ENCODE measurements at regions not wholly inside any gene's neighbourhood (a gene's known extent, or its start where the extent isn't known, plus 50 kb on each side); places are given as distances from the start of the nearest gene placed in this dataset.
"Not testable (repeated sequence)": the region's sequence is repeated elsewhere in the genome, so short reads cannot be mapped to it uniquely, and the experiment has no call there.

DNA sequence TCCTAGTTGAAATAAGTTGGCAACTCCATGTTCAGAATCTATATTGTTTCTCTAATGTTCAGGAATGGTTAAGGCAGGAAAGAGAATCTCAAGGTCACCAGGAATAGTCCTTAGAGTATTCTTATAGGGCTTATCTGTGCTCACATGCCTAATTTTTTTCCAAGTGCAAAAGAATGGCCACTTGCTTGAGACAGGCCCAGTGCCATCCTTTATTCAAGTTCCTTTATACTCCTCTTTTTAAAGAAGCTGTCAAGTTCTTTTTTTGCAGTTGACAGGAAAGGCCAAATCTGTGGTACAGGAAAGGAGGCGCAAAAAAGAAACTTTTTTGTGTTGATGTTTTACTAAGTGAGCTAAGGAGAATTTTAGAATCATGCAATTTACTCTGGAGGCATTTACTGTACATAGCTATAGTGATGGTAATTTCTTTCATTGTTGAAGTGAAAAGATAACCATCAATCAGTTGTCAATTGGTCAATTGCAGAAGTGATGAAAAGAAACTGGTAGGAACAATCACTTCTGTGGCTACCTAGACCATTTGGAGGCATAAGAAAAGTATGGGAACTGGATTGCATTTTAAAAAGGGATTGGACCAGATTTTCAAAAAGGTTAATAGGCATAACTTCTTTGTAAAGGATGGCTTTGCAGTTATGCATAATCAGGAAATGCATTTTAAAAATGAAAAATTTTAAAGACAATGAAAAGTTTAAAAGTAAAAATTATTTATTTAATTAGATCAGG is 102.5 kb upstream of the SOX2 start:
- no peak for DNase-seq (ENCODE audit: low spot score)

DNA sequence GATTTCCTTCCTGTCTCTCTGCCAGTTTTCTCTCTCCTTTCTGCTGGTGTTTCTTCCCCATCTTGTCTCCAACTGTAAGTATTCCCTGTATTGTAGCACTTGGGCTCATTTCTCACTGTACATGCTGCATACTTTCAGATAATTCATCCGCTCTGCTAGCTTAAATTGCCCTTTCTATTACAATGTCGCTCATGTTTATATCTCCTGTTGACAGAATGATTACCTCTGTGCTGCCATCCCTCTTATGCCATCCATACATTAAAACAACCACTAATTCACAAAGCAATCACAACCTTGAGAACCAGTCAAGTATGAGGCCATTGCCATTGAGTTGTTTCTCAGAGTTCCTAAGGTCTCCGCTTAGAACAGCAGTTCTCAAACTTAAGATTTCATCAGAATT is 107.5 kb upstream of the SOX2 start:
- no peak for DNase-seq (ENCODE audit: low spot score)

DNA sequence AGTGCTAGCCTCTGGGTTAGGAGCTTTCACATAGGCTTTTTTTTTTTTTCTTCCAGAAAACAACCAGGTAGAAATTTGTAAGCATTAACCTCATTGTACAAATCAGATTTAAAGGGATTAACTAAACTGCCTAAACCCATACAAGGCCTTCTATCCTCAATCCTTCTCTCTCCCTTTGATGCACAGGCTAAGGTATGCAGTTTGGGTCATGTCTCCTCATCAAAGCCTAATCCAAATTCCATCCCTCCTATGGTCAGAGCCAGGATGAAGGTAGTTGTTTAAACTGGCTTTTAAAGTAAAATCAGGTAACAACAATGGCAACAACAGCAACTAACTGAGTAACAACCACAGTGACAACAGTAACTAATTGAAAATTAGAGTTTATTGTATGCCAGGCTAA is 115.6 kb upstream of the SOX2 start:
- DNase-seq (ENCODE audit: low spot score): no peak

DNA sequence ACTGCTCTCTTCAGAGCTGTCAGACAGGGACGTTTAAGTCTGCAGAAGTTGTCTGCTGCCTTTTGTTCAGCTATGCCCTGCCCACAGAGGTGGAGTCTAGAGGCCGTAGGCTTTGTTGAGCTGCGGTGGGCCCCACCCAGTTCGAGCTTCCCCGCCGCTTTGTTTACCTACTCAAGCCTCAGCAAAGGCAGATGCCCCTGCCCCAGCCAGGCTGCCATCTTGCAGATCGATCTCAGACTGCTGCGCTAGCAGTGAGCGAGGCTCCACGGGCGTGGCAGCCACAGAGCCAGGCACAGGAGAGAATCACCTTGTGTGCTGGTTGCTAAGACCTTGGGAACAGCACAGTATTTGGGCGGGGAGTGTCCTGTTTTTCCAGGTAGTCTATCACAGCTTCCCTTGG is 120.8 kb upstream of the SOX2 start:
- not testable (repeated sequence) for DNase-seq (ENCODE audit: low spot score)

DNA sequence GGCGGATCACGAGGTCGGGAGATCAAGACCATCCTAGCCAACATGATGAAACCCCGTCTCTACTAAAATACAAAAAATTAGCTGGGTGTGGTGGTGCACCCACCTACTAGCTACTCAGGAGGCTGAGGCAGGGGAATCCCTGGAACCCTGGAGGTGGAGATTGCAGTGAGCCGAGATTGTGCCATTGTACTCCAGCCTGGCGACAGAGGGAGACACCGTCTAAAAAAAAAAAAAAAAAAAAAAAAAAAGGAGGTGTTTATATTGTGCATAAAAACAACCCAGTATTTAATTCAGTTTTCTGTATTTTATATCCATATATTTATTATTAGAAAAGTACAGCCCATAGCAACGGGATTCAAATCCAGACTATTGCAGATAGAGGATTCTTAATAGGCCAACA is 129.1 kb upstream of the SOX2 start:
- no peak for DNase-seq (ENCODE audit: low spot score)

DNA sequence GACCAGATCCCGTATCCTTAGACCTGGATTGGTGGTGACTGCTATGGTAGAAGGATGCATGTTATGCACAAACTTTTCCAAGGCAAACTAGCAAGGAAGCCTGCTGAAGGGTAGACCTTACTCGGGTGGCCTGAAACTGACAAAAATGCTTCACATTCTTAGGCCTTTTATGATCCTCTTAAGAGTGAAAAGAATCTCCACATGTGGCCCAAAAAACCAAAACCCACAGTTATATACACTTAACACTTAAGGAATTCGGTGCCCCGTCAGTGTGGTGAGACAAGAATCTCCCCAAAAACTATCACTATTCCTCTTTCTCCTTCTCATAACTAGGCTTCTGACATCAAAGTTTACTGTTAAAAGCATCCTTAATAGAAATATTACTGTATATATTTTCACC is 130.1 kb upstream of the SOX2 start:
- no peak for DNase-seq (ENCODE audit: low spot score)

DNA sequence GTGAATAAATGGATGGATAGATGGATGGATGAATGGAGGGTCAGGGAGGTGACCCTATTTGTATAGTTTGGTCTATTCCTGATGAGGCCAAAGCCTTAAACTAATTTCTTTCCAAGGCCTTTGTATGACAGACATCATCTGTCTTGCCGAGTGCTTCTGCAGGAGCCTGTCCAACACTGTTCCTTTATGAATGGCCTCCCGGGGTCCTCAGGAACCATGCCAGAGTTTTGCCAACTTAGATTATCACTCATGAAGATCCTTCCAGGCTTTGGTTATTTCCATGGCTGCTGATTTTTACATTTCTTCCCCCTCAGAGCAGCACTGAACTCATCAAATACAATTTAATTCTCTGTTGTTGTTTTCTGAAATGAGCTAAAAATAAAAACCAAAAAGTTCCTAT is 133.0 kb upstream of the SOX2 start:
- DNase-seq (ENCODE audit: low spot score): no peak

DNA sequence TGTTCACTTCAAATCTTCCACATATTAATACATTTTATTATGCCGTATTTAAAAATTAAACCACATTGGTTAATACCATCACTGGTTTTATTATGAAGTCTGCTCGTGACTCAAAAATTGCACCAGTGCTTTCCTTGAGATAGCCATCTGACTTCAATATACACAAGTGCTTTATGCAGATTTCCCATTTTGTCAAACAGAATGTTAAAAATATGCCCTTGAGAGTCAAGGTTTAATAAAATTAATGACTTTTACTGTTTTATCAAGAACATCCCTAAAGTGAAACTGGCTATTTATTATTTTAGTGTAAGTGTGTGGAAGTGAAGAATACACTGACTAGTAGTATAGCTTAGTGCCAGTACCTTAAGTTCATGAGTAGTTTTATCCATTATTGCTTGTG is 139.3 kb upstream of the SOX2 start:
- DNase-seq (ENCODE audit: low spot score): no peak

DNA sequence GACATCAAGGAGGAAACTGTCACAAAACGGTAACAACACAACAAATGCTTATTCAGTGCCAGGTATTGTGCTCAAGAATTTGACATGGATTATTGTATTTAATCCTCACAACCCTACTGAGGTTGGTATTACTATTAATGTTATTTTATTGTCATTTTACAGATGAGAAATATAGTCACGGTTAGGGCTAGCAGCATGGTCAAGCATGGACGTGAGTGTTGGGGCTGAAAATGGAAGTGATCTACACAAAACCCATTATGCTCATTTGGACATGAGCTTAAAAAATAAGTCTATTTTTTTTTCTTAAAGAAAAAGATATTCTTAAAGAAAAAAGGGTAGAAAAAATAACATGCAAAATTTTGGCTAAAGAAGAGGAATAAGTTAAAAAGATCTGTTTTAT is 141.3 kb upstream of the SOX2 start:
- no peak for DNase-seq (ENCODE audit: low spot score)

DNA sequence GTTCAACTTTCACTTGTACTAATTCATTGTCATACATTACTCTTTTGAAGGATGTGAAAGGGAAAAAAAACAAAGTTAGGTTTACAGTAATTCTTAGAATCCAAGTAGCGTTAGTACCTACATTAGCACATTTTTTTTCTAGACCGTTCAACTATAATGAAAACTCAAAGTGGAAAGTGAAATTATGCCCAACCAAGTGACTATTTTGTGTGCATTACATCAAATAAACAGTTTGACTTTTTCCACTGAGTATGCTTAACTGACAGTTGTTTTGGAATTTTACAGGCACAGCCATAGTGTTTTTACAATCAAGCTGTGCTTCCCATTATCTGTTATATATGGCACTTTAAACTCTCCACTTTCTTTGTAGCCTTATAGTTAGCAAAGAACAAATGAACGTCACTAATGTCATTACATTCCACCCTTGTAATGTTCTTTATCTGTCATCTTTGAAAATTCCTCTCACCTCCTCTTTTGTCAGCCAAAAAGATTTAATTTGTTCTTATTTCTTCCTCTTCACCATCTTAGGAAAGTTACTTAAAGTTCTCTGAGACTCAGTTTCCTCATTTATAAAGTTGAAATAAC is 142.3 kb upstream of the SOX2 start:
- no peak for DNase-seq (ENCODE audit: low spot score)

DNA sequence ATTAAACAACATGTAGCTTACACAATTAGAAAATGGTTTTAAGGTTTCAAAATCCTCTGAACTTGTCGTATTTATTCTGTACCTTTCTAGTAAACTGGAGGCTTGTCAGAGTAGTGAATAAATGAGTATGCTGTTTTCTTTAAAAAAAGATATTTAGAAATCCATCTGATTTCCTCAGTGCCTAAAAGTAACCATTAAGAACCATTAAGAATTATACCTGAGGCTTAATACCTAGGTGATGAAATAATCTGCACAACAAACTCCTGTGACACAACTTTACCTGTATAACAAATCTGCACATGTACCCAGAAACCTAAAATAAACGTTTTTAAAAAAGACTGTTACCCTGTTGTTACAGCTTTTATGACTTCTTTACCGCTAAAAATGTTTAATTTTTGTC is 143.0 kb upstream of the SOX2 start:
- no peak for DNase-seq (ENCODE audit: low spot score)

DNA sequence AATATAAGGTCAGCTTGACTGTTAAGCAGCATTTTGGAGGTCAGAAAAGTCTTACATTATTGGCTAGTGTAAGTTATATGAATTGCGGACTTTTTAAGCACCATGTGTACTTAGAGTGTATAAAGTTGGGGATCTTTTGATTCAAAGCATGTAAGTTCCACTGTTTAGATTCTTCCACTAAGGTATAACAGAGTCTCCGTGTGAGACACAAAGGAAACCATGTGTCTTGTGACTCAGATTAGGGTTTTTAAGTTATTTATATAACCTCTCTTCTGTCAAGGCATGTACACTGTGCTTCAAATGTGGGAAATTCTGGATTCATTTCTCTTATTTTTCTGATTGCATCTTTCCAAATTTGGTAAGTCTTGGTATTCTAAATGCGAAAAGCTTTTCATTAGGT is 143.5 kb upstream of the SOX2 start:
- no peak for DNase-seq (ENCODE audit: low spot score)

DNA sequence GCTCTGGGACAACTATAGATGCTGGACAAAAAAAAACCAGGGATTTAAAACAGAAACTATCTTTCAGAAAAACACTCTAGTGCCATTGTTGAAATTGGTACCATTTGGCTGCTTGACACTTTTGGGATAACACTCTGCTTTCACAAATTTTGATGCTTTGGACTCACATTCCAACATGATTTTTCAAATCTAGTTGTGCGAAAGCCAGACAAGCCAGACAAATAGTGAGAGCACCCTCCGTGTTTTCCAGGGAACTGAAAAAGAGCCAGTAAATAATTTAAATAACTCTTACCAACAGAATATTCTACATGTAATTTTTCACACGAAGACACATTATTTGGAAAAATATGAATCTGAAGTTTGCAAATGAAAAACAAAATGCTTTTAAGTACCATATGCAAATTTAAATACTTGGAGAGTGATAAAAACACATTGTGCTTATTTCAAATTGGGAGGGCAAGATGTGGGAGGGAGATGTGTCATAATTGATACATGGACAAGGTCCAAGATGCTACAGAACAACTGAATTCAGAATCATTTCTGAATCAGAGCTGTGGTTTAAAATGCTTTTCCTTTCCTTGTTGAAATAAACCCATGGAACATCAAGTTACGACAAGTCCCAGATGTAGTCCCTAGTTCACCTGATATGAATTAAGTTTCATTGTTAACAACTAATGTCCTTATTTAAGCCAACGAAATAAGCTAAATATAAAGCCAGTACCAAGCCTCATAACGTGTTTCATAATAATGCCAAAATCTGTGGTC is 144.2 kb upstream of the SOX2 start:
- DNase-seq (ENCODE audit: low spot score): no peak

DNA sequence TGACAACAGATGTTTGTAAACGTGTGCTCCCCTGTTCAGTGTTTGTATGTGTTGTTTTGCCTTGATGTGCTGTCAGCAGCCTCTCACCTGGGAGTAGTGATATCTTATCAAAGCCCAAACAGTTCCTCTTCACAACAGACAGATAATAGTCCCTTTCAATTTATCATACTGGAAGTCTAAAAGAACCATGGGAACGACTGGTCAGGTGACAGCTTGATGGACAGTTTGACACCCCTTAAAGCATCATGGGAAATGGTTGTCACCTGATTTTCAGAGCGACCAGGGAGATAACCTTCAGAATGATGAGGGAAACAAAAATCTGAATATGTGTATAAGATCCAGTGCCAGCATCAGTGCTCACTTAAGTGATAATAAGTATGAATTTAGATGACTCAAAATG is 146.3 kb upstream of the SOX2 start:
- no peak for DNase-seq (ENCODE audit: low spot score)

DNA sequence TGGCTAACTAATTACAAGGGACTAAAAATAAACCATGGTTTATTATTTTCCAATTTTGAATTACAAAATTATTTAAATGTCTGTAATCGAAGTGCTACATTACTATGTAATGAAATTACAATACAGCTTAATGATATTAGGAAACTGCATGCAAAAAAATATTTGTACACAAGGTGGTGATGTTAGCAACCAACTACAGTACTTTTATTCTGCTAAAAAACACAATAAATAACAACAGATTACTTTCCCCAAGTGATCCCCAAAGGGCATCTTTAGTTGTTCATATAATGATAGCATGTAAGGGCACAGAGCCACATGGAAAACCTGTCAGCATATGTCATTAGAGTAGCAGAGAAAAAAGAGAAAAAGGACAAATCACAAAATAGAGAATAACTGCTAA is 147.5 kb upstream of the SOX2 start:
- no peak for DNase-seq (ENCODE audit: low spot score)

DNA sequence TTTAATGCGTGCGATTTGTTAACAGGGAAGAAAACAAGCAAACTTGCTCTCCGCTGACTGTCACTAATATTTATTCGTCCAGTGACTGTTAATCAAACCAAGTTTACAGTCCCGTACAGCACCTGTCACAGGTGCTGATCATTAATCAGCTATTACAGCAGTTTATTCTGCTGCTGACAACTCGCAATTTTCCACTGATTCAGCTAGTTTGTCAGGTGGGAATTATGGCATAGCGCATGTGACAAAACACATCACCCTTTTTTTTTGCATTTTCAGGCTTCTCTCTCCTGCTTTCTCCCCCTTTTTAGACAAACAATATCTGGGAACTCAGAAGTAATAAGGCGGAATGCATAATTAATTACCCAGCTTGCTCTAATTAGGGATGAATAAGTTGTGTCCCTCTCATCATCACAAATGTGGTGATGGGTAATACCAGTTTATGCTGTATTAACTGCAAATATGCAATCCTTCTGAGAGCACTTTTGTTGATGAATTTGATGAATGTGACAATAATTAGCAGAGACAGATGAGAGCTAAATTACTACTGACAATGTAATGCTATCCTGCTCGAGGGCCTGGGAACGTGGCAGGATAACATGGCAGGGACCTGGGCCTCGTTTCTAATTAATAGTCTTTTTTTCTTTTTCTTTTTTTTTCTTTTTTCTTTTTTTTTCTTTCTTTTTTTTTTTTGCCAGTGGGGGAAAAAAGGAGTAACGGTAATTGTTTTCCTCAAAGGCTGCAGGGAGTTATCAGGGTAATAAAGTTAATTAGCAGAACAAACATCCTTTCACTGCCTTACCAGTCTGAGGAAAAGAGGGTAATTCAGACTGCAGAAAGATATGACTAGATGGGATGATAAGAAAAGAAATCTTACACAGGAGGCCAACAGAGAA is 150.3 kb upstream of the SOX2 start:
- DNase-seq (ENCODE audit: low spot score): no peak

DNA sequence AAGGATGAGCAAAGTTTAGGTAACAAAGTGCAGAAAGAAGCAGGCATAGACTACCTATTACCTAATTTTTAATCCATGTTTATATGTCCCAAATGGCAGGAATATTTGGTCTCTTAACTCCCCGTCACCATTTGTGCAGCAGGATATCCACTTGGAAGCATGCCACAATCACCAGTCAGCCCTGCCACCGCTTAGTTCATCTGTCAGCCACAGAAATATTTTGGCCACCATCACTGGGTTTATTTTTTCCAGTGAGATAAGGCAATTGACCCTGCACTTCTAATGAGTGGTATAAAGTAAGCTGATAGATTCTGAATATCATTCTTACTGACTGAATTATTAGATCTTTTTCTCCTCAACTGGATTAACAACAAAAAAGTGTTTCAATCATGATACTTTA is 152.9 kb upstream of the SOX2 start:
- no peak for DNase-seq (ENCODE audit: low spot score)

DNA sequence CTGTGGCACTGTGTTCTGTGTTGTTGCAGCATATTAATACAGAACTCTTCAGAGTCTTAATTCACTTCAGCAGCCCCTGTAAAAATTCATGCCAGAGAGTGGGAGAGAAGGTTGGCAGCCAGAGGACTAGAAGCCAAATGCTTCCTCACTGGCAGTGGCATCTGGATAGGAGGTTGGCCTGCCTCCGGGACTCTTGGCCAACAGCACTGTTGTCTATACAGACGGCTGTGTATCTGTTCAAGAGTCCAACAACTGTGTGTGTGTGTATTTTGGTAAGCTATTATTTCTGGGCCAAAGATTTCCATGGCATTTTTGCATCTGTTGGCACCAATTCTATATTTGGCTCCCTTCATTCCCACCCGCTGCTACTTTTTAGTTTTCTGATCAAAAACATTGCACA is 156.0 kb upstream of the SOX2 start:
- no peak for DNase-seq (ENCODE audit: low spot score)

DNA sequence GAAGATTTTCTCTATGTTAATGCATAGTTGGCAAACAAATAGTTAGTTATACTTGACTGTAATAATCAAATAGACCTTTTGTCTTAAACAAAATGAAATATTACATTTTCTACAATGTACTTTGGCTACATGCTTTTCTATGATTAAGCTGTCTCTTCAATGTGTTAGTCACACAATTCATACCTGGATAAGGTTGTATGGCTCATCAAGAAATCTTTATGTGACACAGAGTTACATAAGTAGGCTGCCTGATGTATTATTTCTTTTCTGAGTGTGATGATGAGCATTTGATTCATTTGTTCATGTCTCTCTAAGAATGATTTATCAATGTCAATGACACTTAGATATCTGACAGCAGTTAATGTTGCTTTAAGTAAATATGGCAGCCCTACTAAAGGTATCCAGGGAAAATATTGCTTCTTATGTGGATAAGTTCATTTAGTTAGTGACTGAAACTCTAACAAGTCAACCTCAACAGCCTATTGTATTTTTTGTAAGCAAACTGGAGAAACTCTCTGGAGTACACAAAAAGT is 157.4 kb upstream of the SOX2 start:
- DNase-seq (ENCODE audit: low spot score): no peak

DNA sequence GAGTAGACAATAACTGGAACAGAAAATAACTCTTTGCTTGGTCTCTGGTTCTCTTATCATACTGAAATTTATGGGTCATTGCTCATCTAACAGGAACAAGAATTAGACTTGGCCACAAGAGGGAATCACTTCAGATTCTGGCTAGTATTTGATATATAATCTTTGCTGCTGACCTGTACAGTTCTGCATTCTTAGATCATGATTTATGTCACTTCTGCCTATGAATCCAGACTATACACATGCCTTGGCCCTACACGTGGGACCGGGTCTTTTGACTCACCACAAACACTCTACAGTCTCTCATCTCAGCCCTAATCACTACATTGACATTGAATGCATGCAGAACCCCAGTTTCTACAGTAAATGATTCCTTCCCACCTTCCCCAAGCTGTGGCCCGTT is 162.5 kb upstream of the SOX2 start:
- DNase-seq (ENCODE audit: low spot score): no peak

DNA sequence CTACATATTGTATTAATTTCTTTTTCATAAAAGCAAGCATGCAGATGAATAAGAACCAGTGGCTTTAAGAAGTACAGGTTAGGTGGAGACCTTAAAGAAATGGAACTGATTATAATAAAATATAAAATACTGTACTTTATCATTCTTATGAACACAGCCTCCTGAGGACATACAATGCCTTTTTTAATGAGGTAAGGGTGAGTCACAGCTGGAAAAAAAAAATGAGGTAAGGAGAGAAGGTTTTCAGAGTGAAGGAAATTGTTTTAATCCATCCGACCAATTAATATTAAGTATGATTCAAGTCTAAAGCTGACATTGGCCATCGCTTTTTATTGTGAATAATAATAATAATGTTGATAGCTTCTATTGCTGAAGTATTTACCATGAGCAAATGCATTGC is 170.3 kb upstream of the SOX2 start:
- DNase-seq (ENCODE audit: low spot score): no peak

DNA sequence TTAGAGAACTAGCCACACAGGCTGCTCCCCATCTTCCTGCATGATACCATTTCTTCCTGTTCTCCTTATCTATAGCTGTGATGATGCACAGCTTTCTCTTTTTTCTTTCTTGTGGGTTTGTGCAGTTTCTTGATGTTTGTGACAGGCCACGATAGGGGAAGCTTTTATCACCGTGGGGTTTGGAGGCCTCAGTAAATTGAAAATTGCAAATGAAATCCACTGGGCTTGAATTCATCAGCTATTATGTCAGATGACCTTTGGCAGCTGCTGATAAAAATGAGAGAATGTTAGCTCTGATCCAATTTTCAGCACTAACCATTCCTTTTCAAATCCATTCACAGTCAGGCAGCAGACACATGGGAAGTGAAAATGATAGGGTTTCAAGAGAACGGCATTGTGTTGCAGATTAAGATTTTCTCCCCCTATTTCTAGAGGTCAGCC is 176.9 kb upstream of the SOX2 start:
- no peak for DNase-seq (ENCODE audit: low spot score)

Data from HuH-7 (cell line).